ENCODE measurements at regions not wholly inside any gene's neighbourhood (a gene's known extent, or its start where the extent isn't known, plus 50 kb on each side); places are given as distances from the start of the nearest gene placed in this dataset.

GRCh38 chr13:108030769-108031168 lies 184.6 kb downstream of the LIG4 start:
- TF ChIP-seq, protein P1, sequence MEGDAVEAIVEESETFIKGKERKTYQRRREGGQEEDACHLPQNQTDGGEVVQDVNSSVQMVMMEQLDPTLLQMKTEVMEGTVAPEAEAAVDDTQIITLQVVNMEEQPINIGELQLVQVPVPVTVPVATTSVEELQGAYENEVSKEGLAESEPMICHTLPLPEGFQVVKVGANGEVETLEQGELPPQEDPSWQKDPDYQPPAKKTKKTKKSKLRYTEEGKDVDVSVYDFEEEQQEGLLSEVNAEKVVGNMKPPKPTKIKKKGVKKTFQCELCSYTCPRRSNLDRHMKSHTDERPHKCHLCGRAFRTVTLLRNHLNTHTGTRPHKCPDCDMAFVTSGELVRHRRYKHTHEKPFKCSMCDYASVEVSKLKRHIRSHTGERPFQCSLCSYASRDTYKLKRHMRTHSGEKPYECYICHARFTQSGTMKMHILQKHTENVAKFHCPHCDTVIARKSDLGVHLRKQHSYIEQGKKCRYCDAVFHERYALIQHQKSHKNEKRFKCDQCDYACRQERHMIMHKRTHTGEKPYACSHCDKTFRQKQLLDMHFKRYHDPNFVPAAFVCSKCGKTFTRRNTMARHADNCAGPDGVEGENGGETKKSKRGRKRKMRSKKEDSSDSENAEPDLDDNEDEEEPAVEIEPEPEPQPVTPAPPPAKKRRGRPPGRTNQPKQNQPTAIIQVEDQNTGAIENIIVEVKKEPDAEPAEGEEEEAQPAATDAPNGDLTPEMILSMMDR (IDR thresholded peaks at IDR 0.05) = no peak
- no peak for TF ChIP-seq POLR2A (IDR thresholded peaks at IDR 0.05)
